Gastrocnemius medialis (tissue), 4 donors: ENCODE measurements at regions not wholly inside any gene's neighbourhood (a gene's known extent, or its start where the extent isn't known, plus 50 kb on each side); places are given as distances from the start of the nearest gene placed in this dataset.

Experiments used
- CTCF ChIP-seq, 5 experiments: fragments of 450-650 bp in 3 of 5; fragments of 200-600 bp in 2 of 5; sonication (generic) in 2 of 5; IDR thresholded peaks in 4 of 5; conservative IDR thresholded peaks in 1 of 5; 1 replicate in 4 of 5; 2 replicates in 1 of 5; pipeline ENCODE4 v1.5.1; 2016 to 2019; ENCODE audit warnings: antibody characterized with exemption in 5 of 5, mild to moderate bottlenecking in 3 of 5, moderate library complexity in 3 of 5
- POLR2A ChIP-seq, 2 donors: fragments of 450-650 bp; IDR thresholded peaks; one replicate each; pipeline ENCODE4 v1.6.1; 2017; ENCODE audit warnings: antibody characterized with exemption in 2 of 2, mild to moderate bottlenecking in 2 of 2, moderate library complexity in 2 of 2

DNA sequence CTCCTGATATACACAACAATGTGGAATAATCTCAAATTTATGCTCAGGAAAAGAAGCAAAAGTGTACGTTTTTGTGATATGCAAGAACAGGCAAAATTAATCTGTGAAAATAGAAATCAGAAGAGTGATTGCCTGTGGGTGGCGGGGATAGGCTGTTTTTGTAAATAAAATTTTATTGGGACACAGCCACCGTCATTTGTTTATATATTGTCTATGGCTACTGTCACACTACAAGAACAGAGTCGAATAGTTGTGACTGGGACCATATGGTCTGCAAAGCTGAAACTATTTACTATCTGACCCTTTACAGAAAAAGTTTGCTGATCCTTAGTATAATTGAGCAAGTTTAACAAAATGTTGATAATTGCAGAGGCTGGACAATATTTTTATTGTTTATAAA lies 269.5 kb upstream of the HTR2A start:
- TF ChIP-seq CTCF (IDR thresholded peaks at IDR 0.05 in 4 of 5, conservative IDR thresholded peaks at IDR 0.05 in 1 of 5) (no peak), POLR2A (IDR thresholded peaks at IDR 0.05) (no peak)
